NCI-H1436 treated with DMSO at 0.1 percent for 48 hours (cell line): ENCODE measurements at regions not wholly inside any gene's neighbourhood (a gene's known extent, or its start where the extent isn't known, plus 50 kb on each side); places are given as distances from the start of the nearest gene placed in this dataset.

Source experiments
- DNase-seq: peaks from one replicate; lab custom pipeline; 2025; lab: John Stamatoyannopoulos, UW

DNA sequence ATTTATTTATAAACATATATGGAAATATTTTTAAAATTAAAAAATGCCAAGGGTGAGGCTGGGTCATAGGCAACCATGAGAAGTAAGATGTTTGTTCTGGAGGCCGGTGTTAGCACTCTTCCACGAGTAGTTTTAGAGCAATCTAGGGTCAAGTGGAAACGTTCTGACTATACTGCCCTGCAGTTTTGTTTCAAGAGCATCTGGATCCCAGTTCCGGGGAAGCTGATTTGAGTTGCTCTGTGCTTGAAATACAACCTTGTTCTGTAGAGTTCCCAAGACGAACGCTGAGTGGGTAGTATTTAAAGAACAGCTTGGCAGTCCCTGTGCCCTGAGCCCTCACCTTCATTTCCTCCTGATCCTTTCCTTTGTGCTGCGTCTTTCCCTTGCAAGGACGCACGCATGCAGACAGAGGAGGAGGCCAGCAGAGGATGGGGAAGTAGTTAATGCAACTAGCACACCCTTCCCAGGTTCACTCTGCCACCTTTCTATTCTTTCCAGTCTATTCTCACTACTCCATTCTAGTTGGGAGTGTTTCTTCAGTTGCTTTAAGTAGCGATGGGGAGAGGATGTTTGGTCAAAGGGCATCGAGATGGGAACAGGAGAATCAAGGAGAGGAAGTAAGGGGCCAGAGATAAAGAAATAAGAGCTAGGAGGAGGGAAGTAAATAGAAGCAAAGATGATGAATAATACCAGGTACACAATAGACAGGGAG, 68.3 kb upstream of the ZSWIM6 start:
- DNase-seq, result no peak

- no peak for DNase-seq
These were observed 67.8 kb upstream of the ZSWIM6 start for GRCh38 chr5:61264273-61264661.

GRCh38 chr5:61267116-61267515, 64.9 kb upstream of the ZSWIM6 start:
- no peak for DNase-seq

- no peak for DNase-seq
These were observed 63.2 kb upstream of the ZSWIM6 start for GRCh38 chr5:61268871-61269270.

DNA sequence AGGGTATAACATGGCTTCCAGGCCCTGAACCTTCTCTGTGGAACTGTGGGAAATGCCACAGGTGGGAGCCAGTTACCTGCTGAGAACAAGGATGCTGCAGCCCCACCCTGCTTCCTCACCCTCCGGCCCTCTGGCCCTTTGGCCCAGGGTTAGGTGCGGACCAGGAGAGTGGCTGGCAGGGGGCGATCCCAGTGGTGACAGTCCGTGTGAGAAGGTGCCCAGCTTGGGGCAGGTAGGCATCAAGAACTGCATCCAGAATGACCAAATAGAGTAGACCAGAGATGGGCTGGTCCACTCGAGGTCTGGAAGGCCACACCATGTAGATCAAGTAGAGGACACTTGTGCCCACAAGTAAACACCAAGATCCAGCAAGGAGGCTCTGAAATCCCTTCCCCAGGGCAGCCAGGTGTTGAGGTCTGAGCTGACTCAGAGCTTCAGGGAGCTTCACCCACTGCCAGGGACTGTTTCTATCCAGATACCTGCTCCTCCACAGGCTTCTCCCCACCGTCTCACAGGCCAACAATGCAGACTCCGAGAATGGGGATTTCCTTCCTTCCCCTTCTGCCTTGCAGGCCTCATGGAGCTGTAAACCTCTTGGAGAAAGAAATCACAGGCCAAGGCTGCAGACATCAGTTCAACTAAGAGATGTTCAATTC, 61.4 kb upstream of the ZSWIM6 start:
- no peak for DNase-seq

DNA sequence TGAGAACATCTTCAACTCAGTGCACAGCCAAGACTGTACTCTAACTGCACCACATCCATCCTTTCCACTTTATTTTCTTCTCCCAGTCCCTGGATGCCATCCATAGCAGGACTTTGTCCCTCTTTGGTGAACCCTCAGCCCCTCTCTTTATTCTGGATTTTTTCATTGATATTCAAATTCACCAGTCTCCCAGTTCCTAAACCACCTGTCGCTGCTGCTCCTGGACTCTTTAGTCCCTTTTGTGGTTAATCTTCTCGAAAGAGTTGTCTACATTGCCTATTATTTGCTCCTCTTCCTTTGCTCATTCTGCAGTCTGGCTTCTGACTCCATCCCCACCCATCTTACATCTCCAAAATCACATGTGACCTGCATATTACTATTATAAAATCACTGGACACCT, 59.4 kb upstream of the ZSWIM6 start:
- DNase-seq, result no peak

- DNase-seq, result no peak
These were observed 58.6 kb upstream of the ZSWIM6 start for GRCh38 chr5:61273279-61273975.

DNA sequence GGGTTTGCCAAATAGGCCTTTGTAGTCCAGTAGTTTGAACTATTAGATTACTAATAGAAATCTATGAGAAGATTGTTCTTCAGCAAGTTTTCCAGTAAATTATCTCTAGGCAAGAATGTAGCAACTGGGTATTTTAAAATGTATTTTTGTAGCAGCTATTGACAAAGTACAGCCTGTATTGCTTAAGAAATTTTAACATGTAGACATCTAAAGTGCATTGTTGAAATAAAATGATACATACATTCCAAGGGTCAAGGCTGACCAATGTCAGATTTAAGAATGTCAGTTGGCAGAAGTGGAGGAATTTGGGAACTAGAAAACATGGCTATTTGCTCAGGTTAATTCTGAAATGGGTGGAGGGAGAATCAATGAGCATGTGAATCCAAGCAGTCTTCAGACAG, 57.5 kb upstream of the ZSWIM6 start:
- DNase-seq, result no peak

GRCh38 chr5:61275841-61276240, 56.2 kb upstream of the ZSWIM6 start:
- DNase-seq, result no peak

DNA sequence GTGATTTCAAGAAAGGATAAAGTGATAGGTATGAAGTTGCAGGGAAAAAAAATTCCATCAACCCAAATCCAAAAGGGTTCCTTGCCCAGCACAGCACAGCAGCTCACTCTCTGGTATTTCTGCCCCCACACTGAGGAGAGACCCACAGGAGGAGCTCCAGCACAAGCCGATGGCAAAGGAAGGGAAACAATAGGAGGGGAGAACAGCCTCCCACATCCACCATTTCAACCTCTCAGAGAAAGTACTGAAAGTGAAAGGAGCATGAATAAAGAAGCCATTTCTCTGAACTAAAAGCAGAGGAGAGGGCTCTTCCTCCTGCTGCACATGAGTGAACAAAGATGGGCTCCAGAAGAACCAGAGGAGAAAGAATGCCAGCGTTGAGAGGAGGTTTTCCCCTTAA, 54.9 kb upstream of the ZSWIM6 start:
- DNase-seq, result no peak

GRCh38 chr5:61277781-61278180, 54.3 kb upstream of the ZSWIM6 start:
- no peak for DNase-seq

GRCh38 chr5:61279725-61280124, 52.3 kb upstream of the ZSWIM6 start:
- DNase-seq, result no peak

DNA sequence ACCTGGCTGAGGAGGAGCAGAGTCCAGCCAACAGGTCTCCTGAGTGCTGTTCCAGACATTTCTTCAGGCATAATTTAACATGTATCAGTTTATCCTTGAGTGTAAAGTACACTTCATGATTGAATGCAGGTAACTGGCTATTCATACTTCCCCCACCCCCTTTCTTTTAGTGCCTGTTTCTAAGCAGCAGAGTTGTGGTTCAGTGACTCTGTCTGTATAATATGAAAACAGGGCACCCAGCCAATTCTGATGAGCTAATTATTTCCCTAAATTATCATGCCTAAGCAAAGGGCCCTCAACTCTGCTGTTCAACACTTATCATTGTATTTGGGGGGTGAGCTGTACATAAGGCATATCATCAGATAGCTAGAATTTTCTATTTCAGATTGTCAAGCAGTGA, 51.9 kb upstream of the ZSWIM6 start:
- DNase-seq, result peak; percentile 81

DNA sequence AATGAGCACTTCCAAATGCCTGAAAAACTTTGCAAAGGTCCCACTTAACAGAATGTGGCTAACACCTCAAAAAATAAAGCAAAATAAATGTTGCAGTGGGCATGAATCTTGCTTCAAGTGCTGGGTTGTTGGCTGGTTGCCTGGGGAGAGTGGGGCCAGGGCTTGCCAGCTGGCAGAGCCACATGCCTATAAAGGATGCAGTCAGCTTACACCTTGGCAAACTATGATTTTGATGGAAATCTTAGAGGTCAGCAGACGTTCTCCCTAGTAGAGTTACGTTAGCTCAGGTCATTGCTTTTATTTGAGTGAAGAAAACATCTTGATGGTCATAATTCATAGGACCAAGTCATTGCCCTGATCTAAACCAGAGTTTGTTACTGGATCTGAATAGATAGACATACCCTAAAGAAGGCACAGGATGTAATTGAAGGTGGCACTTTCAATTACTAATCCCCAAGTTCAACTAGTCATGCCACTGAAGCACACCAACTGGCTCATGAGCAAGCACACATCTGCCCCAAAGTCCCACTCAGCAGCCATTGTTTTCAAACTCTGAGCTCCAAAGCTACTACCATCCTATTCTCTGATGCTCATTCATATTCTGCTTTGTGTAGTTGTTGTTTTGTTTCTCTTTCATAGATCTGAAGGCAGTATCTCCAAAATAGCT, 51.2 kb upstream of the ZSWIM6 start:
- DNase-seq, result no peak

DNA sequence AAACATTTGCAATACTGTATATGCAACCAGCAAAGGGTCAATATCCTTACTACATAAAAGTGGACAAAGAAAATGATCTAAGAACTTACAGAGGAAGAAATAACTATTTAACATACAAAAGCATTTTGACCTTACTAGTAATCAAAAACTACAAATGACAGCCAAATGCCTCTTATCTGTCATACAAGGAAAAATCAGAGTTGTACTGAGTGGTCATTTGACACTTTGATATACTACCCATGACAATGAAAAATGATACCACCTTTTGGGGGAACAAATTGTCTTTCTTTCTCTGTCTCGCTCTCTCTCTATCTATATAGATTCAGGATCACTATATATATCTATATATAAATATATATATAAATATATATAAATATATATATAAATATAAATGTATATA, 50.4 kb upstream of the ZSWIM6 start:
- DNase-seq, result no peak
